ENCODE measurements at regions not wholly inside any gene's neighbourhood (a gene's known extent, or its start where the extent isn't known, plus 50 kb on each side); places are given as distances from the start of the nearest gene placed in this dataset.

DNA sequence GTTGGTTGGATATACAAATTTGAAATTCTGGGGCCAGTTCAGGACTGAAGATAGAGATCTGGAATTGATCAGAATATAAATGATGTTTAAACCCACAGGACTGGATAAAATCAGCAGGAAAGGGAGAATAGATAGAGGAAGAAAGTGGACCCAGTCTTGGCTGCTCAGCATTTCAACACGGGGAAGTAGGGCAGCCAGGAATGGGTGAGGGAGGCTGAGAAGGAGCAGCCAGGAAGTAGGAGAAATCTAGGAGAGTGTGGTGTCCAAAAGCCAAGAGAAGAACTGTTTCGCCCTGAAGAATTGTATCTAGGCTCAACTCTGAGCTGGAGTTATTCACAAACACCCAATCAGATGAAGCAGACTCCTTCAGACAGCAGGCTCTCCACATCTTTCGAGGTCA lies 197.9 kb downstream of the CDCA7 start:
- no peak for TF ChIP-seq CTCF (IDR thresholded peaks at IDR 0.05; ENCODE audit: low read length)
- TF ChIP-seq EZH2phosphoT487 (IDR thresholded peaks at IDR 0.05; ENCODE audit: low read length): no peak
